ENCODE measurements at regions not wholly inside any gene's neighbourhood (a gene's known extent, or its start where the extent isn't known, plus 50 kb on each side); places are given as distances from the start of the nearest gene placed in this dataset.
"Not testable (repeated sequence)": the region's sequence is repeated elsewhere in the genome, so short reads cannot be mapped to it uniquely, and the experiment has no call there.

DNA sequence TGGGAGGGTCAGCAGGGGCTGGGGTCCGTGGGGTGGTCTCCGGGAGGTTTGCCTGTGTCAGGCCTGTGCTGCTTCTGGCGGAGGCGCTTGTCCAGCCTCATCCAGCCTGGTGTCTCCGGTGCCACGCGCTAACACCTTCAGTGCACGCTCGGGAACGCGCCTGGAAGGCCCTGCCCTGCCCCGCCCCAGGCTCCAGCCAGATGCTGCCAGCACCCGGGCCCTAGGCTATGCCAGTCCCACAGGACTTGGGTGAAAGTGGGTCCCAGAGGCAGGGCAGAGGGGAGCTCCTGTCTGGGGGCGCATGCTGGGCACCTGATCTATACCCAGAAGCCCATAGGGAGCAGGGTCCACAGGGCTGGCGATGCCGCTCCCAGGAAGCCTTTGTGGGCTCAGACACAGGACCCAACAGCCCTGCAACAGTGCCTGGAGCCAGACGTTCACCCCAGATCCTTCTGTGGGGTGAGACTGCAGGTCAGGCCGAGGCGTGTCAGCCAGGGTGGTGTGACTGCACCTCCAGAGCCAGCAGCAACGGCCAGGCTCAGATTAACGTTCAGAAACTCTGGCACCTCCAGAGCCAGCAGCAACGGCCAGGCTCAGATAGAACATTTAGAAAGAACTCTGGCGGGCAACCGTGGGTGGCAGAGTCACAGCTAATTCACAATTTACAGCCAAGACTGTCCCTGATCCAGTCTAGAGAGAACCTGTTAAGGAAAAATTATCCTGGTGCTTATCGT lies 5423.2 kb upstream of the TPTE start:
- not testable (repeated sequence) for H3K36me3 ChIP-seq (ENCODE audit: control insufficient read depth, low read depth, low read length); H3K27me3 ChIP-seq (ENCODE audit: control insufficient read depth, insufficient read depth, low read length); H3K27ac ChIP-seq (ENCODE audit: low read length); H3K4me1 ChIP-seq (ENCODE audit: control insufficient read depth, low read depth, low read length); H3K9me3 ChIP-seq (ENCODE audit: control insufficient read depth, low read depth, low read length); H3K4me3 ChIP-seq (ENCODE audit: low read length); H3K9ac ChIP-seq (ENCODE audit: low read length)

DNA sequence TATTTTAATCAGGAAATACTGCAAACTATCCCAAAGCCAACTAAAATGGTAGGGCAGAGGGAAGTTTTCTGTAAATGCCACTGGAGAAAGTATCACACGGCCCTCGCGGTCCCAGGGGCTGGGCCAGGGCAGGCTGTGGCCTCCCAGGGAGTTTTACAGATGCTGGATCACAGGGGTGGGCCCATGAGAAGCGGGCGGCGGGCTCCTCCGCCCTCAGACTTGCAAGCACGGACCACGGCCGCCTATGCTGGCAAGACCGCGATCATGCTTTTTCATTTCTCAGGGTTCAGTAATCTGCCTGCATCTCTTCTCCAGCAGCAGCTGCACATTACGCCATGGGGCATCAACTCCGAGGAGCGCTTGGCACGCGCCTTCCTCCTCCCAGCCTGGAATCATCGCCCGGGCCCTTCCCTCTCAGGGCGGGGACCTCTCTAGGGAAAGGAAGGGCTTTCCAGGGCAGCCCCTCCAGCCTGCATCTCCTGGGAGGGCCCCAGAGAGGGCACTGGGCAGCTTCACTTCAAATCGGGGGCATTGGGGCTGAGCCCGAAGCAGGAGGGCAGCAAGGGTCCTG lies 5420.7 kb upstream of the TPTE start:
- not testable (repeated sequence) for H3K9ac ChIP-seq (ENCODE audit: low read length); H3K27ac ChIP-seq (ENCODE audit: low read length); H3K36me3 ChIP-seq (ENCODE audit: control insufficient read depth, low read depth, low read length); H3K4me1 ChIP-seq (ENCODE audit: control insufficient read depth, low read depth, low read length); H3K27me3 ChIP-seq (ENCODE audit: control insufficient read depth, insufficient read depth, low read length); H3K9me3 ChIP-seq (ENCODE audit: control insufficient read depth, low read depth, low read length); H3K4me3 ChIP-seq (ENCODE audit: low read length)

DNA sequence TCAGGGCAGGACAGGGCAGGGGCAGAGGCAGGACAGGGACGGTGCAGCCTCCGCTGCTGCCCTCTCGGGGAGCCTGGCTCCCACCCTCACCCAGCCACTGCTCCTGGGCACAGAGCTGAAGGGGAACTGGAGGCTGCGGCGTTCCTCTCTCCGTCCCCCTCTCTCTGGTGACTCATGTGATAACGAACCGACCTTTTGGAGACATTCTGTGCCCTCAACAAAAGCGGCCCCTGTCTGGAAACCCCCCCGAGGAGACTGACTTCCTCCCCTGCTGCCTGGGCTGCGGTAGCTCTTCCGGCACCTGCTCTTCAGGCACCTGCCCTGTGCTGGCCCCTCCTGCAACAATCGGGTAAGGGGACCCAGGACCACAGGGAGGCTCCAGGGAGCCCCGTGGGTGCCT lies 5419.6 kb upstream of the TPTE start:
- not testable (repeated sequence) for H3K9ac ChIP-seq (ENCODE audit: low read length); H3K4me1 ChIP-seq (ENCODE audit: control insufficient read depth, low read depth, low read length); H3K27ac ChIP-seq (ENCODE audit: low read length); H3K4me3 ChIP-seq (ENCODE audit: low read length); H3K36me3 ChIP-seq (ENCODE audit: control insufficient read depth, low read depth, low read length); H3K9me3 ChIP-seq (ENCODE audit: control insufficient read depth, low read depth, low read length); H3K27me3 ChIP-seq (ENCODE audit: control insufficient read depth, insufficient read depth, low read length)

DNA sequence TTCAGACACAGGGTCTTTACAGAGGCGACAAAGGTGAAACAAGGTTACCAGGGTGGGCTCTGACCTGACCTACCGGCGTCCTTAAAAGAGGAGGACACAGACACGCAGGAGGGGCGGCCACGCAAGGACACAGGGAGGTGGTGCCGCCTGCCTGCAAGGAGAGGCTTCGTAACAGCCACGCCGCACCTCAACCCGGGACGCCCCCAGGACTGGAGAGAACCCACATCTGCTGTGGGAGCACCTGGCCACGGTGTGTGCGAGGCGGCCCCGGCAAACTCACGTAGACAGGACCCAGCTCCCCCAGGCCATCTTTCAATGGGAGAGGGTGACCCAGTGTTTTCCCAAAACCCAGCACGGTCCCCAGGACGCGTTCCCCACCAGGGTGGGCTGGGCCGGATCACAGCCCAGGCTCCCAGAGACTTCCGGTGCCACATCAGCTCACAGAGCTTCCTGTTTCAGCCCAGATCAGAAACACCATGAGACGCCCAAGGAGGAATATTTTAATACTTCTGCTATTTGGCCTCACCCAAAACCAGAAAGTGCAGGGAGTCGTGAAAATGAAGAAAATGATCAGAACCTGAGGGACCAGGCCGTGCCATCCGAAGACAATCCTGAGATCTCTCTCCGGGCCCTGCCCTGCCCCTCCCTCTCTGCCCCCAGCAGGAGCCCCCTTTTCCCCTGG lies 5417.4 kb upstream of the TPTE start:
- not testable (repeated sequence) for H3K9ac ChIP-seq (ENCODE audit: low read length); H3K4me3 ChIP-seq (ENCODE audit: low read length); H3K27me3 ChIP-seq (ENCODE audit: control insufficient read depth, insufficient read depth, low read length); H3K27ac ChIP-seq (ENCODE audit: low read length); H3K4me1 ChIP-seq (ENCODE audit: control insufficient read depth, low read depth, low read length); H3K9me3 ChIP-seq (ENCODE audit: control insufficient read depth, low read depth, low read length); H3K36me3 ChIP-seq (ENCODE audit: control insufficient read depth, low read depth, low read length)

DNA sequence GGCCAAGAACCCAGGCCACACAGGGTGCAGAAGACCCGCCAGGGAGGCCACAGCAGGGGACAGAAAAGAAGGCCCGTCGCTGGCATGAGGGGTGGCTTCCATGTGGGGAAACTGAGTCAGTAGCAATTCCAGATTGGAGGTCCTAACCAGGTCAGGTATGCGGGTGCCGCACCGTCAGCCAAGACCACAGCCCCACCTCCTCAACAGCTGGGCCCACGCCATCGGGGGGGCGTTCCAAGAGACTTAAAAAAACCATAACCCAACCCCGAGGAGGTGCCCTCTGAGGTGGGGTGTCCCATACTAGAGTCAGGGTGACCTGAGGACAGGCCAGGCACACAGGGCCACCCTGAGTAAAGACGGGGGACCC lies 5416.8 kb upstream of the TPTE start:
- not testable (repeated sequence) for H3K36me3 ChIP-seq (ENCODE audit: control insufficient read depth, low read depth, low read length); H3K4me3 ChIP-seq (ENCODE audit: low read length); H3K27me3 ChIP-seq (ENCODE audit: control insufficient read depth, insufficient read depth, low read length); H3K9ac ChIP-seq (ENCODE audit: low read length); H3K4me1 ChIP-seq (ENCODE audit: control insufficient read depth, low read depth, low read length); H3K9me3 ChIP-seq (ENCODE audit: control insufficient read depth, low read depth, low read length); H3K27ac ChIP-seq (ENCODE audit: low read length)

DNA sequence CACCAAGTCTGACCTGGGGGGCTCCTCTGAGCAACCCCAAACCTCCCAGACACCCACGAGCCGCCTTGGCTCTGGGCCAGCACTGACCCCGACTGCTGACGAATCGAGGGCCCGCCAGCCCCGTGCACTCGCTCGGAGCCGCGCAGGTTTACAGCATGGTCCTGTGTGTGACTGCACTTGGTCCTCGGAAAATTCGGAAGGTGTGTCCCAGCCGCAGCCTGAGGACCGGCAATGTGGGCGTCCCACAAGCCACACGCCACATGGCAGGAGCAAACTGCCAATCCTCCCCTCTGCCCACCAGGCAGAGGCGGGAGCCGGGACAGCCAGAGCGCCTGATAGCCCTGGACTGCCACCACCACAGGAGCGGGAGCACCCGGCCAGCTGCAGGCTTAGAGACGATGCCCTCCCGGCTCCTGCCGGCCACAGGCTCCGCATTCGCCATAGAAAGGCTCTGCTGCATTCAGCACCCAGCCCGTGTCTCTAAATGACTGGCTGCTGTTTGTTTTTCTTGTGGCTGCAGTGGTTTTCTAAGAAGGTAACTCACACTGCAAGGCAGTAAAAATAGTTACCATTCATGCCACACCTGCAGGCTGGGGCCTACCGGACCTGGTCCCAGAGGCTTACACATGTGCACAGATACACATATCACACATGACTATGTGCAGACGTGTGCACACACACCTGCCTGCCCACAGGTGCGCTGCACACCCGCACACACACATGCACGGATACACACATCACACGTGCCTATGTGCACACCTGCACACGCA lies 5415.3 kb upstream of the TPTE start:
- not testable (repeated sequence) for H3K27me3 ChIP-seq (ENCODE audit: control insufficient read depth, insufficient read depth, low read length); H3K4me3 ChIP-seq (ENCODE audit: low read length); H3K9ac ChIP-seq (ENCODE audit: low read length); H3K36me3 ChIP-seq (ENCODE audit: control insufficient read depth, low read depth, low read length); H3K4me1 ChIP-seq (ENCODE audit: control insufficient read depth, low read depth, low read length); H3K9me3 ChIP-seq (ENCODE audit: control insufficient read depth, low read depth, low read length); H3K27ac ChIP-seq (ENCODE audit: low read length)

DNA sequence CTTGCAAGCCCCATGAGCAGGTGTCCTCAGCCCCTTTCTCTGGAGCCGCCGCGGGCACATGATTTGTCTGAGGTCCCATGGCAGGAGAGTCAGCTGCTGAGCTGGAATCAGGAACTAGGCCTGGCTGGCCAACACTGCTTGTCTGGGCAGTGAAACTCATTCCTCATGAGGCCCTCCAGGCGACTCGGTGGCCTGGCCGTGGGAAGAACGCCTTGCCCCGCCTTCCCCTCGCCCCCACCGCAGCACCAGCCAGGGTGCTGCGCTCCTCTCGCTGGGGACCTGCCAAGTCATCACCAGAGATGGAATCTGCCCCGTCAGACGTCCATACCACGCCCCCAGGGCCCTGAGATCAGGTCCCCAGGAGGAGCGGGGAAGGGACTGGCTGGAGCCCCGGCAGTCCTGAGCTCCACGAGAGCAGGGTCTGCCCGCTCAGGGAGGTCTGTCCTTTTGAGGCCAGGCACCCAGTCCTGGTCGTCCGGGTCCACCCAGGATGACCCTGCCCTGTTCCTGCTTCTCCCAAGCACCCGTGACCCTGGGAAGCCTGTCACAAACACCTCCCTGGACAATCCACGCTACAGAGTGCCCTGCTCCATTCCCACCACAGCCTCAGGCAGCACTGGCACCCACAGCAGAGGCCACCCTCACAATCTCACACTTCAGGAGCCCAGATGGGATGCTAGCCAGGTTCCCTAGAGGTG lies 5414.5 kb upstream of the TPTE start:
- not testable (repeated sequence) for H3K27me3 ChIP-seq (ENCODE audit: control insufficient read depth, insufficient read depth, low read length); H3K9ac ChIP-seq (ENCODE audit: low read length); H3K4me1 ChIP-seq (ENCODE audit: control insufficient read depth, low read depth, low read length); H3K36me3 ChIP-seq (ENCODE audit: control insufficient read depth, low read depth, low read length); H3K9me3 ChIP-seq (ENCODE audit: control insufficient read depth, low read depth, low read length); H3K27ac ChIP-seq (ENCODE audit: low read length); H3K4me3 ChIP-seq (ENCODE audit: low read length)

DNA sequence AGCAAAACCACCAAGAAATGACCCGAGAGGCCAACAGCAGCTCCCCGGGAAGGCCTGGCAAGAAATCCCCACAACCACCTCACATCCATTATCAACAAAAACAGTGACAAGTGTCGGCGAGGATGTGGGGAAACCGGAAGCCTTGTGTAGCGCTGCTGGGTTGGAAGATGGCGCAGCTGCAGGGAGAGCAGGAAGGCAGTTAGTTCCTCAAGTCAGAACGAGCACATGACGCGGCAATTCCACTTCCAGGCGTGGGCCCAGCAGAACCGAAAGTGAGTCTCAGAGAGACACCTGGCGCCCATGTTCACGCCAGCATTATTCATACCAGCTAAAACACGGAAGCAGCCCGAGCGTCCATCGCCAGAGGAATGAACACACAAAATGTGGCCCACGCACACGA lies 5413.7 kb upstream of the TPTE start:
- H3K27me3 ChIP-seq (ENCODE audit: control insufficient read depth, insufficient read depth, low read length): not testable (repeated sequence)

DNA sequence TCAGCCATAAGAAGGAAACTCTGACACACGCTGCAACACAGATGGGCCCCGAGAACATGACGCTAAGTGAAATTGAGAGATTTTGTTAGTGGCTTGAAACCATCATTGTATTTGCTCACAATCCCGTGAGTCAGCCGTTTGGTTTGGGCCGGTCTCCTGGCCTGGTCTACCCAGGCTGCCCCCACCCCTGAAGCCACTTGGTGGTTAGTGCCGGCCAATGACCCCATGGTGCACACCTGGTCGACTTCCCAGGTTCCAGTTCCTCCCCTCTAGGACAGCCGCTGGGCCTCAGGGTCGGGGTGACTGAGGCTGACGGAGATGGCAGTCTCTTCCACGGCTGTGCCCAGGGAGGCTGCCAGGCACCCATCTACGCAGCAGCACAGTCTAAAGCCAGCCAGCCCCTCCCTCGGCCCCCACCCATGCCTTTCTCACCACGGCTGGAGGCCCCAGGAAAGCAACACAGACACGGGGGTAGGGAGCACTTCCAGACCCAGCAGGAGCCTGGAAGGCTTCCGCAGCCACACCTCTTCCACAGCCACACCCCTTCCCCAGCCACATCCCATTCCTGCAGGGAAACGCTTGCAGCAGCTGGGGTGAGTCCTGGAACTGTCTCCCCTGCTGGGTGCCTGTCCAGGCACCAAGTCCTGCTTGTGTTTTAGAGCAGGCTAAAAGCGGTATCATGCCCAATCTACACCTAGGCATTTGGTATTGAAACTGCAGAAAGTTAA lies 5413.2 kb upstream of the TPTE start:
- H3K36me3 ChIP-seq (ENCODE audit: control insufficient read depth, low read depth, low read length); H3K4me1 ChIP-seq (ENCODE audit: control insufficient read depth, low read depth, low read length); H3K9me3 ChIP-seq (ENCODE audit: control insufficient read depth, low read depth, low read length); H3K9ac ChIP-seq (ENCODE audit: low read length); H3K27ac ChIP-seq (ENCODE audit: low read length); H3K27me3 ChIP-seq (ENCODE audit: control insufficient read depth, insufficient read depth, low read length); H3K4me3 ChIP-seq (ENCODE audit: low read length): not testable (repeated sequence)

More for the DNA sequence above, 5413.7 kb upstream of the TPTE start:
- H3K36me3 ChIP-seq (ENCODE audit: control insufficient read depth, low read depth, low read length); H3K4me3 ChIP-seq (ENCODE audit: low read length); H3K9ac ChIP-seq (ENCODE audit: low read length); H3K9me3 ChIP-seq (ENCODE audit: control insufficient read depth, low read depth, low read length); H3K27ac ChIP-seq (ENCODE audit: low read length); H3K4me1 ChIP-seq (ENCODE audit: control insufficient read depth, low read depth, low read length): not testable (repeated sequence)

DNA sequence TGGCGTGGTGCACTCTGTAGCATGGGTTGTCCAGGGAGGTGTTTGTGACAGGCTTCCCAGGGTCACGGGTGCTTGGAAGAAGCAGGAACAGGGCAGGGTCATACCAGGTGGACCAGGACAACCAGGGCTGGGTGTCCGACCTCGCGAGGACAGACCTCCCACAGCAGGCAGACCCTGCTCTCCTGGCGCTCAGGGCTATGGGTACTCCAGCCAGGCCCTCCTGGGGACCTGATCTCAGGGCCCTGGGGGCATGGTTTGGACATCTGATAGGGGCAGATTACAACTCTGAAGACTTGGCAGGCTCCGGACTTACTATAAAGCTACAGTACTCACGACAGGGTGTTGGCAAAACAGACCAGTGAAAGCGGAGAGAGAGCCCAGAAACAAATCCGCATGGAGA lies 5410.2 kb upstream of the TPTE start:
- H3K36me3 ChIP-seq (ENCODE audit: control insufficient read depth, low read depth, low read length); H3K9ac ChIP-seq (ENCODE audit: low read length); H3K4me3 ChIP-seq (ENCODE audit: low read length): not testable (repeated sequence)

DNA sequence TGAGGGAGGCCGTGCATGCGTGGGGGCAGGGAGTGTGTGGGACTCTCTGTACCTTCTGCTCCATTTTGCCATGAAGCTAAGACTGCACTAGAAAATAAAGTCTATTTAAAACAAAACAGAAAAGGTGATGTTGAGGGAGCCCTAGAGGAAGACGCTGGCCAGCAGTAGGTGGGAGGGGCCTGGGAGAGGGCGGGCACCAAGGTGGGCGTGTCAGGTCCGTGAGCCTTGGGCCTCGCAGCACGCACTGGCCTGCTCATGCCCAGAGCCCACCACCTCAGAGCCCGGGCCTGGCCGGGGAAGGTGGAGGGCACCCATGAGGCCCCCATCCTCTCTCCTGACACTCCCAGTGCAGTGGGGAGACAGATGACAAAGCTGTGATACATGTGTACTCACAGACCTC lies 5408.3 kb upstream of the TPTE start:
- H3K4me3 ChIP-seq (ENCODE audit: low read length); H3K27me3 ChIP-seq (ENCODE audit: control insufficient read depth, insufficient read depth, low read length); H3K4me1 ChIP-seq (ENCODE audit: control insufficient read depth, low read depth, low read length); H3K27ac ChIP-seq (ENCODE audit: low read length); H3K9me3 ChIP-seq (ENCODE audit: control insufficient read depth, low read depth, low read length); H3K9ac ChIP-seq (ENCODE audit: low read length); H3K36me3 ChIP-seq (ENCODE audit: control insufficient read depth, low read depth, low read length): not testable (repeated sequence)

More for the DNA sequence above, 5410.2 kb upstream of the TPTE start:
- not testable (repeated sequence) for H3K27ac ChIP-seq (ENCODE audit: low read length); H3K27me3 ChIP-seq (ENCODE audit: control insufficient read depth, insufficient read depth, low read length); H3K9me3 ChIP-seq (ENCODE audit: control insufficient read depth, low read depth, low read length); H3K4me1 ChIP-seq (ENCODE audit: control insufficient read depth, low read depth, low read length)

Measured in iPS-18a (cell line).